Tibial nerve (tissue), 4 donors: ENCODE measurements at regions not wholly inside any gene's neighbourhood (a gene's known extent, or its start where the extent isn't known, plus 50 kb on each side); places are given as distances from the start of the nearest gene placed in this dataset.
"Not testable (repeated sequence)": the region's sequence is repeated elsewhere in the genome, so short reads cannot be mapped to it uniquely, and the experiment has no call there.

Experiments
- DNase-seq, 2 donors: peaks; one replicate each; pipeline ENCODE4 v3.0.0-alpha.2; 2019; ENCODE audit warnings: low spot score in 2 of 2
- H3K27ac ChIP-seq, 4 donors: fragments of 200-600 bp; sonication (generic) in 3 of 4; one replicate each; pipeline ENCODE4 v1.5.1; 2017 to 2019; ENCODE audit warnings: mild to moderate bottlenecking in 1 of 4
- H3K27me3 ChIP-seq, 2 donors: fragments of 200-600 bp; sonication (generic) in 1 of 2; one replicate each; pipeline versions ENCODE4 v1.5.1 to v1.6.0; 2017 to 2019
- H3K36me3 ChIP-seq, 3 donors: fragments of 200-600 bp; sonication (generic); one replicate each; pipeline ENCODE4 v1.5.1; 2018 to 2019
- H3K4me1 ChIP-seq, 4 donors: fragments of 200-600 bp; sonication (generic) in 3 of 4; one replicate each; pipeline ENCODE4 v1.5.1; 2017 to 2019
- H3K4me3 ChIP-seq, 4 donors: fragments of 200-600 bp; sonication (generic) in 3 of 4; one replicate each; pipeline ENCODE4 v1.5.1; 2017 to 2019; ENCODE audit warnings: mild to moderate bottlenecking in 1 of 4, moderate library complexity in 1 of 4
- H3K9me3 ChIP-seq, 4 donors: fragments of 200-600 bp; sonication (generic) in 3 of 4; one replicate each; pipeline ENCODE4 v1.5.1; 2017 to 2019
- CTCF ChIP-seq, 5 experiments: fragments of 200-600 bp in 3 of 5; fragments of 450-650 bp in 2 of 5; sonication (generic) in 3 of 5; IDR thresholded peaks; one replicate each; pipeline ENCODE4 v1.5.1; 2016 to 2019; ENCODE audit warnings: antibody characterized with exemption in 5 of 5, mild to moderate bottlenecking in 3 of 5, moderate library complexity in 2 of 5
- EP300 ChIP-seq, 2 donors: sonication (generic); formaldehyde crosslinking; IDR thresholded peaks; one replicate each; pipeline ENCODE4 v1.6.1; 2017; ENCODE audit warnings: antibody characterized with exemption in 2 of 2, mild to moderate bottlenecking in 1 of 2
- POLR2A ChIP-seq, 2 donors: fragments of 450-650 bp; IDR thresholded peaks; one replicate each; pipeline ENCODE4 v1.6.1; 2017; ENCODE audit warnings: antibody characterized with exemption in 2 of 2, mild to moderate bottlenecking in 2 of 2, moderate library complexity in 2 of 2
- WGBS, 2 donors: methylation state at CpG; one replicate each; pipeline ENCODE4 v1.1.5; 2018; 5-methylcytosine and 5-hydroxymethylcytosine counted together

DNA sequence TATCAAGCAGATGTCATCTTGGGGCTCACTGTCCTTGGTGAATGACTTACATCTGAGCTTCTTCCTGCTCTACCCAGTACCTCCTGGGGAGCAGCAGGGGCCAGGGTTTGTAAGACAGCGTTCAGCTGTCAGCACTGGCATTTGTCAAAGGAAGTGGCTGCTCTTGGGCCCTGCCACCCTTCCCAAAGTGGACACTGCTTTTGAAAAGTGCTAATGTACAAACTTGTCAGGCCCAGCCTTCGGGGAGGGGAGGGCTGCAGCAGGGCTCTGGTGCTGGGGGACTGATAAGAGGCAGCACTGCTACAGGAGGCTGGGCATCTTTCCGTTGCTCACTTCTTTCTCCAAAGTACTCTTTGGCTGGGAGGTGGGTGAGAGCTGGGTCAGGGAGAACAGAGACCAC lies 59.8 kb upstream of the RBM19 start:
- no peak for DNase-seq
- WGBS, 2 donors = 49 to 59% methylated on average over 2 to 3 of the region's 3 CpGs
- no peak for TF ChIP-seq EP300 (IDR thresholded peaks at IDR 0.05)
- Histone ChIP-seq H3K27me3 (no peaks in the 10 kb centered on the region), H3K9me3 (peaks cover 0 to 9% (median 0%) of the 10 kb centered on the region in 4 donors), H3K36me3 (no peaks in the 10 kb centered on the region), H3K4me3 (no peak overlapping the region), H3K27ac (no peak overlapping the region), H3K4me1 (no peaks in the 10 kb centered on the region)

DNA sequence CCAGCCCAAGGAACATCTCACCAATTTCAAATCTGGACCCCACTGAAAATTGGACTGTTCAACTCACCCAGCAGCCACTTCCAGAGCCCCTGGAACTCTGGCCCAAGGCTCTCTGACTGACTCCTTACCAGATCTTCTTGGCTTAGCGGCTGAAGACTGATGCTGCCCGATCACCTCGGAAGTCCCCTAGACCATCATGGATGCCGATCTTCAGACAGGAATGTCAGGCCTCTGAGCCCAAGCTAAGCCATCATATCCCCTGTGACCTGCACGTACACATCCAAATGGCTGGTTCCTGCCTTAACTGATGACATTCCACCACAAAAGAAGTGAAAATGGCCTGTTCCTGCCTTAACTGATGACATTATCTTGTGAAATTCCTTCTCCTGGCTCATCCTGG lies 56.0 kb upstream of the RBM19 start:
- not testable (repeated sequence) for DNase-seq, H3K4me3 ChIP-seq, H3K36me3 ChIP-seq, H3K27ac ChIP-seq, H3K4me1 ChIP-seq, H3K9me3 ChIP-seq, H3K27me3 ChIP-seq
- 83 to 94% methylated on average over 5 of the region's 5 CpGs for WGBS, 2 donors

DNA sequence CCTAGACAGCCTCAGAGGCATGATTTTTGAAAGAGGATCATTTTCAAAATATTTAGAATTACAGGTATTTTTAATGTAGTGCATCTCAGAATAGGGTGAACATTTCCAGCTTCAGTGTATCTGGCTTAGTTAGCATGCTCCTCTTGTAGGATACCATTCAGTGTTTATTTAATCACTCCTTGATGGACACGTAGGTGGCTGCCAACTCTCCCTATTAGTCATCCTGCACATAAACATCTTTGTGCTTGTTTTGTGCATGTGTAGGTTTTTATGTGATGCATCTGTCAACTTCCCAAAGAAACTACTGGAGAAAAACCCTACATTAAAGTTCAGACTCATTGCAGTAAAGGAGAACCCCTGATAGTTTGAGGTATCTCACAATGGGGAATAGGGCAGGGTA lies 52.5 kb upstream of the RBM19 start:
- no peaks in the 10 kb centered on the region for H3K9me3 ChIP-seq
- no peaks in the 10 kb centered on the region for H3K27me3 ChIP-seq
- no peaks in the 10 kb centered on the region for H3K4me1 ChIP-seq
- no peak overlapping the region for H3K27ac ChIP-seq
- no peak for DNase-seq
- 29 to 37% methylated on average over 1 of the region's 1 CpG for WGBS, 2 donors
- no peaks in the 10 kb centered on the region for H3K36me3 ChIP-seq
- no peak overlapping the region for H3K4me3 ChIP-seq
- TF ChIP-seq CTCF (IDR thresholded peaks at IDR 0.05) (no peak), EP300 (IDR thresholded peaks at IDR 0.05) (no peak), POLR2A (IDR thresholded peaks at IDR 0.05) (no peak)
